Parathyroid adenoma (tissue), 2 donors: ENCODE measurements at regions not wholly inside any gene's neighbourhood (a gene's known extent, or its start where the extent isn't known, plus 50 kb on each side); places are given as distances from the start of the nearest gene placed in this dataset.

Experiments
- H2AFZ ChIP-seq: fragments of 300-600 bp; sonication (generic); one replicate; pipeline ENCODE4 v1.7.0; 2017; ENCODE audit warnings: antibody characterized with exemption, mild to moderate bottlenecking
- H3K27ac ChIP-seq: fragments of 300-600 bp; sonication (generic); one replicate; pipeline ENCODE4 v1.7.0; 2017
- H3K27me3 ChIP-seq: fragments of 300-600 bp; sonication (generic); one replicate; pipeline ENCODE4 v1.7.0; 2017; ENCODE audit warnings: low read length; ENCODE audit not compliant: control insufficient read depth, insufficient read depth
- H3K36me3 ChIP-seq: fragments of 300-600 bp; sonication (generic); one replicate; pipeline ENCODE4 v1.7.0; 2017; ENCODE audit warnings: low read length; ENCODE audit not compliant: control insufficient read depth, insufficient read depth
- H3K4me1 ChIP-seq: fragments of 300-600 bp; sonication (generic); one replicate; pipeline ENCODE4 v1.7.0; 2017; ENCODE audit warnings: control low read depth
- H3K4me2 ChIP-seq: fragments of 300-600 bp; sonication (generic); one replicate; pipeline ENCODE4 v1.7.0; 2017; ENCODE audit warnings: low read length
- H3K4me3 ChIP-seq: fragments of 300-600 bp; sonication (generic); one replicate; pipeline ENCODE4 v1.7.0; 2017; ENCODE audit warnings: low read depth, low read length
- H3K79me2 ChIP-seq: fragments of 300-600 bp; sonication (generic); one replicate; pipeline ENCODE4 v1.7.0; 2017; ENCODE audit warnings: control low read depth
- H3K9ac ChIP-seq: fragments of 300-600 bp; sonication (generic); one replicate; pipeline ENCODE4 v1.7.0; 2017; ENCODE audit warnings: mild to moderate bottlenecking
- H3K9me3 ChIP-seq: fragments of 300-600 bp; sonication (generic); one replicate; pipeline ENCODE4 v1.7.0; 2017; ENCODE audit warnings: low read length; ENCODE audit not compliant: control insufficient read depth
- CTCF ChIP-seq: fragments of 300-600 bp; sonication (generic); IDR thresholded peaks from one replicate; pipeline ENCODE4 v1.7.0; 2017; ENCODE audit warnings: antibody characterized with exemption, mild to moderate bottlenecking
- donor health status: primary hyperparathyroidism.

- Histone ChIP-seq H3K9ac (no peak overlapping the region), H3K9me3 (no peaks in the 10 kb centered on the region), H3K36me3 (no peaks in the 10 kb centered on the region), H3K4me1 (no peaks in the 10 kb centered on the region), H3K4me2 (no peak overlapping the region), H3K79me2 (no peaks in the 10 kb centered on the region), H3K27ac (no peak overlapping the region), H2AFZ (no peak overlapping the region), H3K4me3 (no peak overlapping the region), H3K27me3 (no peaks in the 10 kb centered on the region)
- no peak for TF ChIP-seq CTCF
Observed at GRCh38 chr4:8765084-8765483, 106.6 kb downstream of the HMX1 start.

GRCh38 chr4:8763966-8764901 is 107.4 kb downstream of the HMX1 start:
- Histone ChIP-seq H3K9me3 (no peaks in the 10 kb centered on the region), H3K79me2 (no peaks in the 10 kb centered on the region), H3K4me3 (no peak overlapping the region), H3K9ac (no peak overlapping the region), H3K4me2 (no peak overlapping the region), H3K27ac (no peak overlapping the region), H3K36me3 (no peaks in the 10 kb centered on the region), H3K27me3 (no peaks in the 10 kb centered on the region), H3K4me1 (no peaks in the 10 kb centered on the region), H2AFZ (no peak overlapping the region)
- TF ChIP-seq CTCF, result no peak

- Histone ChIP-seq H3K27ac (no peak overlapping the region), H3K27me3 (no peaks in the 10 kb centered on the region), H3K36me3 (no peaks in the 10 kb centered on the region), H3K4me2 (no peak overlapping the region), H3K79me2 (no peaks in the 10 kb centered on the region), H3K4me1 (no peaks in the 10 kb centered on the region), H2AFZ (no peak overlapping the region), H3K9me3 (no peaks in the 10 kb centered on the region), H3K4me3 (no peak overlapping the region), H3K9ac (no peak overlapping the region)
- TF ChIP-seq CTCF, result no peak
Observed at GRCh38 chr4:8762951-8763735, 108.5 kb downstream of the HMX1 start.

GRCh38 chr4:8762356-8762755 is 109.3 kb downstream of the HMX1 start:
- Histone ChIP-seq H3K9me3 (no peaks in the 10 kb centered on the region), H3K9ac (no peak overlapping the region), H3K4me3 (no peak overlapping the region), H2AFZ (no peak overlapping the region), H3K27me3 (no peaks in the 10 kb centered on the region), H3K27ac (no peak overlapping the region), H3K4me2 (no peak overlapping the region), H3K36me3 (no peaks in the 10 kb centered on the region), H3K79me2 (no peaks in the 10 kb centered on the region), H3K4me1 (no peaks in the 10 kb centered on the region)
- TF ChIP-seq CTCF, result no peak
